D341Med (cell line): ENCODE measurements at regions not wholly inside any gene's neighbourhood (a gene's known extent, or its start where the extent isn't known, plus 50 kb on each side); places are given as distances from the start of the nearest gene placed in this dataset.
"Not testable (repeated sequence)": the region's sequence is repeated elsewhere in the genome, so short reads cannot be mapped to it uniquely, and the experiment has no call there.

Experiments used
- DNase-seq: peaks from one replicate; pipeline ENCODE4 v3.0.0; 2012; ENCODE audit warnings: low spot score

DNA sequence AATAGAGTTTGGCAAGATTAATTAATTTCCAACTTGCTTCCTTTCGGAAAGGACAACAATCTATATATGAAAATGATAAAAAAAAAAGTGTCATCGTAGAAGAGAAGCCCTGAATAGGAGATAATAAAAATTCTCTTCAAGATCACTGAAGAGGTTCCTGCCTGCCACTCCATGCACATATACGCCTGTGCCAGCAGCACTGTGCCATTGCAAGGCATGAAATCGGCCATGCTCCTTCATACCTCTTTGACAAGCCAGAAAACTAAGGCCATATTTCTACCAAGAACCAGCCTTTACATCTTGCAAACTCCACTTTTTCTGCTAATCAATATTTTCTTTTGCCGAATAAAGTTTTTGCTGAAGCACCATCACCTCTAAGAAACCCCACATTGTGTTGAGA lies 365.5 kb downstream of the CXXC4 start:
- no peak for DNase-seq

DNA sequence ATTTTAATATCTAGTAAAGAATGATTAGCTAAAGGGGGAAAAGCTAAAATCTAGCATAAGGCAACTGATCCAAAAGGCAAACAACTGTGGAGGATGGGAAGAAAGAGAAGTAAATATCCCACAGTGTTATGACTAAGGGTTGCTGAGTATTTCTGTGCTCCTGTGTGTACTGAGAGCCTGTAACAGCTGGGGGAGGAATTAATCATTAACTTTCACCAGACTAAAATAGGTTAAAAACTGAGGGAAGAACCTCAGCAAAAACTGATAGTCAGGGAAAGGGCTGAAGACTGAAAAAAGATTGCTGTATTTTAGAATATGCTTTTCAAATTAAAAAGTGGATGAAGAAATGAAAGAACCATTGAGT lies 365.9 kb downstream of the CXXC4 start:
- no peak for DNase-seq

DNA sequence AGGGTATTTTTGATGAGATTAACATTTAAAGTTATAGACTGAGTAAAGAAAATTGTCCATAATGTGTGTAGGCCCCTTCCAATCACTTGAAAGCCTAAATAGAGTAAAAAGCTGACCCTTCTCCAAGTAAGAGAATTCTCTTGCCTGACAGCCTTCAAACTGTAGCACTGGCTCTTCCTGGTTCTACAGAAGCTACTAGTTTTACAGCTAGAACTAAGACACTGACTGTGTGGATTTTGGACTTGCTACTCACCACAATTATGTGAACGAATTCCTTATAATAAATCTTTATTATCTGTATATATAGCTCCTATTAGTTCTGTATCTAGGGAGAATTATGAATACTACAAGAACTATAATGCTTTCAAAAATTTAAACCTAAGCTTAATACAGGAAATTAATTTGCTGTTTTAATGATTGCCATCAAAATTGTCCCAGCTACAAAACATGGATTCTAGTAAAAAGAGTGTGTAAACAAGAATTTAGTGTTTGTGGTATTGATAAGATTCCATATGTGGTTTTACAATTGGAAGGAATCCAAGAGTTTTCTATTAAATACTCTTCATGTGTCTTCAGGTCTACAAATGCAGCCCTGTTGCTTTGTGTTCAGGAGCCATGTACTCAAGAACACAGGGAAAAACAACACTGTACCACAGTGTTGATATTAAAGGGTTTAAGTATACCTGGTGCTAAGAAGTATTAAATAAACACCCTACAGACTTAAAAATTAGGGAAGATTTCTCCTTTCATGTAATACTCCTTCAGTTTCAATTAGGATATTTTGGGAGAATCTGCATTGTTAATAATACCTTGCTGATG lies 366.5 kb downstream of the CXXC4 start:
- no peak for DNase-seq

DNA sequence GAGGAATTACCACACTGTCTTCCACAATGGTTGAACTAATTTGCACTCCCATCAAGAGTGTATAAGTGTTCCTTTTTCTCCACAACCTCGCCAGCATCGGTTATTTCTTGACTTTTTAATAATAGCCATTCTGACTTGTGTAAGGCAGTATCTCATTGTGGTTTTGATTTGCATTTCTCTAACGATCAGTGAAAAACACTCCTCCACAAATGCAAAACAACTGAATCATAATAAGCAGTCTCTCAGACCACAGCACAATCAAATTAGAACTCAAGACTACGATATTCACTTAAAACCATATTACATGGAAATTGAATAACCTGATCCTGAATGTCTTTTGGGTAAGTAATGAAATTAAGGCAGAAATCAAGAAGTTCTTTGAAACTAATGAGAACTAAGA lies 371.7 kb downstream of the CXXC4 start:
- no peak for DNase-seq

DNA sequence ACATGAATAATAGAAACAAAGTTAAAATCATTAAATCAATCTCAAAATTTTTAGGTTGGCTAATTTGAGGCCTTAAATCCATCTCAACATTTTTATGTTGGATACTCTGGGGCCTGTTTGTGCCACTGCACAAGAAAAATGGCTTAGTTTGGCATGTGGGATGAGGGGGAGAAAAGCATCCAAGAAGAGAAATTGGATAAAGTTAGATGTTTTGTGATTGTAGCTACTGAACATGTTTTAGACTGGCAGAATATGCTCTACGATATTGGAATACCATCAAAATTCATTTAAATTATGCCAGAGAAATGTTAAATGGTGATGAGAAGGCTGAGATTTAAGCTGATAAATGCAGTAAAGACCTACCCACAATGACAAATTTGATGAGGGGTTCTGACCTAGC lies 376.9 kb downstream of the CXXC4 start:
- no peak for DNase-seq

DNA sequence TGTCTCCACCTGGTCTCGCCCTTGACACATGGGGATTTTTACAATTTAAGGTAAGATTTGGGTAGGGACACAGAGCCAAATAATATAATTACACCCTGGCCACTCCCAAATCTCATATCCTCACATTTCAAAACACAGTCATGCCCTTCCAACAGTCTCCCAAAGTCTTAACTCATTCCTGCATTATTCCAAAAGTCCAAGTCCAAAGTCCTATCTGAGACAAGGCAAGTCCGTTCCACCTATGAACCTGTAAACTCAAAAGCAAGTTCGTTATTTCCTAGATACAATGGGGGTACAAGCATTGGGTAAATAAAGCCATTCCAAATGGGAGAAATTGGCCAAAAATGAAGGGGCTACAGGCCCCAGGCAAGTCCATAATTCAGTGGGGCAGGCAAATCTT lies 380.8 kb downstream of the CXXC4 start:
- DNase-seq, result no peak

DNA sequence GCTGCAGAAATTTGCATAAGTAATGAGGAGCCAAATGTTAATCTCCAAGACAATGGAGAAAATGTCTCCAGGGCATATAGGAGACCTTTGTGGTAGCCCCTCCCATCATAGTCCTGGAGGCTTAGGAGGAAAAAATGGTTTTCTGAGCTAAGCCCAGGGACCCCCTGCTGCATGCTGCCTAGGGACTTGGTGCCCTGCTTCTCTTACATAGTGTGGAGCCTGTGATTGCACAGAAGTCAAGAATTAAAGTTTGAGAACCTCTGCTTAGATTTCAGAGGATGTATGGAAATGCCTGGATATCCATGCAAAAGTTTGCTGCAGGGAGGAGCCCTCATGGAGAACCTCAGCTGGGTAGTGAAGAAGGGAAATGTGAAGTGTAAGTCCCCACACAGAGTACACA lies 379.4 kb upstream of the TACR3 start:
- no peak for DNase-seq

DNA sequence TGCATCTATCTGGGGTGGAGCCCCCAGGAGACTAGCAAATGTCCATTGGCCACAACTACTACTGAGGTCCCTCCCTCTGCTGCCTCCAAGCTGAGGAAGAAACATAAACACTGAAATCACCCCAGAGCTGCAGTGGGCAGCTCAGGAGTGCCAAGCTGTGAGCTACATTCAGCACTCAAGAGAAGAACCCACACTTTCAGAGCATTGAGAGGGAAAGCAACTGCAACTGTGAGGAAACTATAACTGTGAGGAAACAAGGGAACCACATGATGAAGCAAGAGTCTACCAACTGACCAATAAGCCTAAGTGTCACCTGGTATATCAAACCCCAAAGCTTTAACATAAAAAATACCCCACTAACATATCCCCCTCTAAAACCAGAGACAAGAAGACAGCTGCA lies 373.5 kb upstream of the TACR3 start:
- no peak for DNase-seq

DNA sequence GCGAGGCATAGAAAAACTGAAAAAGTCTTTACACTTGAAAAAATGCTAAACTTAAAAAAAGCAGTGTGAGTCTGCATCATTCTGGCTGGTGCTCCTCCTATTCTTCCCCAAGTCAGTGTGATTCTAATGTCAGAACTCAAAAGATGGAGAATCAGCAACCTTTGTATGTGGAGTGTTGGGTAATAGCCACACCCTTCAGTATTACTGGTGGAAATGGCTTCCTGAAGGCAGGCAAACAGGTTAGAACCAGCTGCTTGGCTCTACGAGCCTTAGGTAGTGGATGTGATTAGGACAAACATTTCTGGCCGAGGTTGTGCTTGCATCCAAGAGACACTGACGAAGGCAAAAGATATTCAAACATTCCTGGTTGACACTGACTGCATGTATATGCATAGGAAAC lies 353.4 kb upstream of the TACR3 start:
- no peak for DNase-seq

DNA sequence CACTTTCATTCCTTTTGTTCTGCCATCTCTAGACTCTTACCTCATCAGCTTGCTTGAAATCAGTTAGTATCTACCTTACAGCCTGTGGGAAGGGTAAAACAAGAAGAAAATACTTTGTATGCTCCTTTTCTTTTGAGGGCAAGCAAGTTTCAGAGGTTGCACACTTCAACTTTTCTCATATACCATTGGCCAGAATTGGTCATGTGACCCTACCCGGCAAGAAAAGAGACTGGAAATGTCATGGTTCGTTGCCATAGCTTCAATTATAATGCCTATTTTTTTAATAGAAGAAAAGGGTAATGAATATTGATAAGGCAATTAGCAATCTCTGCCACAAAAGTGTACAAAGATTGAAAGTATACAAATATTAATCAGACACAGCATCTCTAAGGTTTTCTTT lies 346.7 kb upstream of the TACR3 start:
- no peak for DNase-seq

DNA sequence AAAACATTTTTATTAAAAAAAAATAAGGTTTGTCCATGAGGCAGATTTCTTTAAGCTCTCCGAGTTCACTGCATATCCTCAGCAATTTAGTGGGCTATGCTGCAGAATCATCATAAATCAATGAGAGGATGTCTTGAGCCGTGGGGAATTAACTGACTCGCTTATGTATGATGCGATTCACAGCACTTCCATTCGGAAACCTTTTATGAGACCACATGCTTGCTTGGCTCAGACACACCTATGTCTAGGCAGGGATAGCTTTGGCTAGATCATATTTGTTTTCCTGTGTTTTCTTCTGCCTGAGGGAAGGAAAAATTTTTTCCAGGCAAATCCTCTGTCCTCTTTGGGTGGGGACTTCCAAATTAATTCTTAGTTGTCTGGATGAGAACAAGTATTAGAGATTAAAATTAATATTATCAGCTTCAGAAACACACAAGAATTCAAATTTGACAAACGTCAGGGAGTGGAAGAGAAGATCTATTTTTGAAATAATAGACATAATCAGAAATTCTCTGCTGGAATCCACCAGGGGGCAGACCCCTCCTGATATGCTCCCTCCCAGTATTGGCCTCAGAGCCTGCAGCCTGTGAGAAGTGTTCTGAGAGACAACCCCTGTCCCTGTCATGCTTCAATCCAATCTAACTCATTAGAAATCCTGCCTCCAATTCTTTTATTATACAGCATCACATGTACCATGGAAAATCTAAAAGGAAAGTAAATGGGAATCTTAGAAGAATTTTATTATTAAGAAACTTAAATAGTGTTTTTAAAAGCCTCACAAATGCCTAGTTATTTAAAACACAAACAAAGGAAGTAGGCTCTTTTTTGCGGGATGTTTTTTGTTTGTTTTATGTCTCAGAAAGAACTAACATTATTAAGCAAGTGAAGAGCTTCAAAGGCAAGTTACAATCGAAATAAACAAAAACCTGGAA lies 345.1 kb upstream of the TACR3 start:
- DNase-seq, result peak; percentile 73

DNA sequence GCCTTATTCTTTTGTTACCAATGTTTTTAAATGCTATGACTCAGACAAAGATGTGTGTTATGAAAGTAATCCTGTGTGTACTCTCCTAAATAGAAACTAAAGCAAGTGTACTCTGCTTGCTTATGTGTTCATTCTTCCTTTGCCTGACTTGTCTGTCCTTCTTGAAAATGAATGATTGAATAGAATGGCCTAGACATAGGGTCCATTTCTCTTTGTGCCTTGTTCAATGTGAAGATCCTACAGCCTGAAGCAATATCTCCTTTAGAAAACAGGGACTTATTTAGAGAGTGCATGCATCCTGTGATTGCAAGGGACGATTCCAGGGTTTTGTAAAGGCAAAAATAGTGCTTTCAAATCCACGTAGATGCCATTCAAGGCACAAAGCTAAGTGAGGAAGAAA lies 343.6 kb upstream of the TACR3 start:
- DNase-seq, result no peak

DNA sequence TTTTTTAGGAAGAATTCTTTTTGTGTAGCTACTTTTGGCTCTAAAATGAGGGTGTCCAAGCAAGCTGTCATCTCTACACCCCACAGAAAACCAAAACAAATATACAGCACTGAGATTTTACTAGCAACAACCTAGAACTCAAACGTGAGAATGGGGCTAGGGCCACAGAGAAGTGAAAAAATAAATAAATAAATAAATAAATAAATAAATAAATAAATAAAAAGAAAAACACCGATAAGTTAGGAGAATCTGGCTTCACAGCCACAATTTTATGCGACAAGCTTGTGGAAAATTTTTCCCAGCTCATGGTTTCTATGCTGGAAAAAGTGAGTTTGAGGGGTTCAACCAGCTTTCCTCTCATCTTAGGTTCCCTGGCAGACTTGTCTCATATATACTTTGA lies 324.6 kb upstream of the TACR3 start:
- DNase-seq, result no peak

DNA sequence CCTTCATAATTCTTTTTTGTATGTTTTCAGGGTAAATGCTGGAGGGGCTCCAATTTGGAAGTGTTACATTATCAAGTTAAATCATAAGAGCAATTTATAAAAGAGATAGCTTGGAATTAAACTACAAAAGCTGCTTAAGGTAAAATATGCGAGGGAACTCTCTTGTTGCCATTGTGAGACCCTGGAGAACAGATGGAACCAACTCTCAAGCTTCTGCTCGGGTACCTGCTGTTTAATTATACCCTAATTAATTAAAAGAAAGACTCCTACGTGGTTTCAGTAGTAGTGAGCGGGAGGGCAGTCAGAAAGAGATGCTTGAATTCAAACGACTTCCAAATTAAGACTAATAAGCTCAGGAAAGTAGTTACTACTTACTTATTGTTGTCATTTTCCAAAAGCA lies 313.1 kb upstream of the TACR3 start:
- peak; percentile 40 for DNase-seq

DNA sequence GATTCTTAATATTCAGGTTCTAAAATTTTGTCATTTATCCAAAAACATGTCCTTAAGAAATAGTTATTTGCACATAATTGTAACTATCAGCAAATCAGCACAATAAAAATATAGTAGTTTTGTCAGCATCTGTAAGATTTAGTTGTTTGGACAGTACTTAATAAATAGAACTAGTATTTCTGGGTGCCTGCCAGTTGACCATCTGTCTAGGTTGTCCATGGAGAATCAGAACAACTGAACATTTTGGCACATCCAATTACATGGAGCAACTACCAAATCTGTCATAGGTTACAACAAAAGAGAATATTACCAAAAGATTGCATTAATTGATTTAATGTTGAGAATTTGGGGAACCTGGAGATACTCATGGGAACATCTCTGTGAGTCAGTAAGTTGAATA lies 305.5 kb upstream of the TACR3 start:
- DNase-seq, result no peak

DNA sequence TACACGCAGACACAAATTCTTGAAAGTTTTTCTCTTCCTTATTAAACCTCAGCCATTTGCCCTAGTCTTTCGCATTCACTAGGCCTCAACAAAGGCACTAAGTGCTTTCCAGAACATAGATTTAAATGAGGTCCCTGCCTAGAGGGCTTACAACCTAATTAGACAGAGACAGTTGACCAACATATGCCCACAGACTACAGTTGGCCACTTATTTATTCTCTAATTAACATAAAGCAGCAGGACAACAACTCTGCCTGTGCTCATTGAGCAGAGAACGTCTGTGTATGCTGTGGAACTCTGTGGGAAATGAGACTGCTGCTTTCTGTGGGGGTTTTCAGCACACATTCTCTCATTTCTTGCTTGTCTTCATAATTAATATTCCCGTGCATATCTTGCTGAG lies 303.0 kb upstream of the TACR3 start:
- no peak for DNase-seq

DNA sequence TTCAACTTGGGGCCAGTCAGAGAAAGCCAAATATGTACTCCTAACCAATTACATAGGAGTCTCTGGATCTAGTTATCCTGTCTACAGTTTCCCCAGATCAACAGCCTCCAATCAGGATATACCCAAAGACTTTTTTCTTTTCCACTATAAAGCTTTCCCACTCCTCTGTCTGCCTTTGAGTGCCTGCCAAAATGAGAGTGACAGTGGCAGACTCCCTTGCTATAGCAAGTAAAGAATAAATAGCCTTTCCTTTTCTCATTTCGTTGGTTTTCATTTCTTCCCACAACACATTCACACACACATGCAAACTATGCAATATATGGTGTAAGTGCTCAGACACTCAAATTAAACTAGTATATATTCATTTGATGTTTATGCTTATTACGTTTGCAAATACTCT lies 302.4 kb upstream of the TACR3 start:
- no peak for DNase-seq

DNA sequence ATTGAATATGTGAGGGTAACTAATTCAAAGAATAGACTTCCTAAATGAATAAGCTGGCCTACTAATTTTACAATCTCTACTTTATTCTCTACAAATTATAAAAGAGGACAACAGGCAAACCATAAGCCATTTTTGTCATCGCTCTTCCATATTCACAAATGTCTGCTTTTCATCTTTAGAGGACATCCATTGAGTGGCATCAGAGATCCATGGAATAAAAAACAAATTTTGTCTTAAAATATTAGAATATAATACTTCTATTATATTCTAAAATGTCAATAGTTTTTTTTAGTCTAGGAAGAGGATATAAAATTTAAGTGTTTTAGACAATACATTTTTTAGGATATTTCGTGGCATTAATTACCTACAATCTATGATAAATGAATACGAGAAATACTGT lies 300.9 kb upstream of the TACR3 start:
- no peak for DNase-seq

DNA sequence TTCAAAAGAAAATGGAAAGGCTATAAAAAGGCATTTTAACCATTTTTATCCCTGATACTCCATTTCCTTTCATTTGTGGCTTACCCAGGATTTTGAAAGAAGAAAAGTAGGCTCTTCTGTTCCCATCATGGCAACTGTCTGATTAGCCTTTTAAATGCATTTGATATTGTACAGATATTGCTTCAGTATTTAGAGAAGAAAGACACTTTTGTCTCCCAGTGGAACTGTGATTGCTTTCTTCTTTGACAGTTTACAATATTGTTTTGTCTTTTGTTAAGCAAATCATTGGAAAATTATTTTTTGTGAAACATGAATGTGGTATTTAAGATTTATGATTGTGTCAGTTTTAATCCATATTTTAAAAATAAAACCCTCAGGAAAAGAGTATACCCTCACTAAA lies 297.4 kb upstream of the TACR3 start:
- no peak for DNase-seq

DNA sequence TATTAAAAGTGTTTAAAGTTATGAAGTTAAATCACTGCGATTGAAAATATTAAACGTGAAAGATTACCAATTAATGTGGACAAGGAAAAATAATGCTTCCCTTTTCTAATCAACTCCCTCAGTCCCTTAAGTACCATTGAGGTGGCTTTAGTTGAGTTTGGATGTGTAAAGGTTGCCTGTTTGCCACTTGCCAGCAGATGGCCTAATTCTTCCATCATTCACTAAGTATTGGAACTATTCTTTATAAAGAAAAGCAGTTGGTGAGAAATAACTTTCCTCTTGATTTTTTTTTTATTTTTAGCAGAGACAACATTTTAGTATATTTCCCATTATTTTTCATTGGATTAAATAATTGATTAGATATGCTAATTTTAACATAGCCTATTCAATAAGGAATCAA lies 295.9 kb upstream of the TACR3 start:
- peak; percentile 40 for DNase-seq

DNA sequence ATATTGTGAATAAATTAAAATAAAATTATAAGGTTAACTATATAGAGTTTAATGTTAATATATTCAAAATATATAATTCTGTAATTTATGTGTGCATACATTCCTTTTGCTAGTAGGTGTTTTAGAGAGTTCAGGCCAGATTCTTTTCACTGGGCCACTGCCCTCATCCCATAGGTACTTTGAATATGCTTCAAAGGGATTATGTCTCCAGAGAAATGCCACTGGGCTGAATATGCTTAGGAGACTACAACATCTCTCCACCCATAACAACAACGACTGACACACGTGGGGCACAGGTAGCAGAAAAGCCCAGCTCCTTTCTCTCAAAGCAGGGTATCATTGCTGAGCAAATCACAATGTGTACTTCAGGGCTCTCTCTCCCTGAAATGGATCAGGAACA lies 290.9 kb upstream of the TACR3 start:
- no peak for DNase-seq

DNA sequence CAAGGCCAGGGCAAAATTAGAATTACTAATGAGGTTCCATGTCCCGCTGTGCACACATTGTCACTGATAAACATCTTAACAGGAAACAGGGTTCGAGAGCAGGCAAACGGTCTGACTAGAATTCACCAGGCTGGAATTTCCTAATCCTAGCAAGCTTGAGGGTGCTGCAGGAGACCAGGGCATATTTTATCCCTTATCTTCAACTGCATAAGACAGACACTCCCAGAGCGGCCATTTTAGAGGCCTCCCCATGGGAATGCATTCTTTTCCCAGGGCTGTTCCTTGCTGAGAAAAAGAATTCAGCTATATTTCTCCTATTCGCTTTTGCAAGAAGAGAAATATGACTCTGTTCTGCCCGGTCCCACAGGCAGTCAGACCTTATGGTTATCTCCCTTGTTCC lies 282.5 kb upstream of the TACR3 start:
- DNase-seq, result not testable (repeated sequence)

DNA sequence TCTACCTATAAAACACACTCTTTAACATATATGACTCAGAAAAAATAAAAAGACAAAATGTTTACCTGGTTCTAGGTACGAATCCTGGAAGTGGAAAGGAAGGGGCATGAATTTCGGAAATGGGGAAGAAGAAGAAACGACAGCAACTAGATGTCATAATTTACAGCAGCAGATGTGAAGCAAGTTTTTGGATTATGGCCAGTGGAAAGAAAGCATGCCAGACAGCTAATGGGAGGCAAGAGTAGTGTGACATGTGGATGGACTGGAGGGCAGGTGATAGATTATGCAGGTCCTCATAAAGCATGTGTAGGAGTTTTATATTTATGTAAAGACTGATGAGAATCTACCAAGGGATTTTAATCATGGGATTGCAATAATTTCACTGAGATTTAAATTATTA lies 279.0 kb upstream of the TACR3 start:
- DNase-seq, result no peak

DNA sequence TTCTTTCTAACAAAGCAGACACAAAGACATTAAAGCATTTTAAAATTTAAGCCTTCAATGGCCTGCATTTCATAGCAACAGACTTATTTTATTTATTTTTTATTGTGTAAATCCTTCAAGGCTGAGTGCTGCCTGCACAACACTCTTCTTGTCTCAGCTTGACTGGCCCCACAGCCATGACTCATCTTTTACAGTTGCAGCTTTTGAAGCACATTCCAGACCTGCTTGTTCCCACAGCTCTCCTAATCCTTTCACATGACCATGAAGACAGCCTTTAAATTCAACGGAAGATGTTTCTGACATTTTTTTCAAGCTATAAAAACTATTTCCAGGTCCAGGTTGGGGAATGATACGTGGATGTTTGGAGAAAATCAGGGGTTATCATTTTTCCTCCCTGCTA lies 276.9 kb upstream of the TACR3 start:
- DNase-seq, result peak; percentile 42
